ENCODE measurements at regions not wholly inside any gene's neighbourhood (a gene's known extent, or its start where the extent isn't known, plus 50 kb on each side); places are given as distances from the start of the nearest gene placed in this dataset.

DNA sequence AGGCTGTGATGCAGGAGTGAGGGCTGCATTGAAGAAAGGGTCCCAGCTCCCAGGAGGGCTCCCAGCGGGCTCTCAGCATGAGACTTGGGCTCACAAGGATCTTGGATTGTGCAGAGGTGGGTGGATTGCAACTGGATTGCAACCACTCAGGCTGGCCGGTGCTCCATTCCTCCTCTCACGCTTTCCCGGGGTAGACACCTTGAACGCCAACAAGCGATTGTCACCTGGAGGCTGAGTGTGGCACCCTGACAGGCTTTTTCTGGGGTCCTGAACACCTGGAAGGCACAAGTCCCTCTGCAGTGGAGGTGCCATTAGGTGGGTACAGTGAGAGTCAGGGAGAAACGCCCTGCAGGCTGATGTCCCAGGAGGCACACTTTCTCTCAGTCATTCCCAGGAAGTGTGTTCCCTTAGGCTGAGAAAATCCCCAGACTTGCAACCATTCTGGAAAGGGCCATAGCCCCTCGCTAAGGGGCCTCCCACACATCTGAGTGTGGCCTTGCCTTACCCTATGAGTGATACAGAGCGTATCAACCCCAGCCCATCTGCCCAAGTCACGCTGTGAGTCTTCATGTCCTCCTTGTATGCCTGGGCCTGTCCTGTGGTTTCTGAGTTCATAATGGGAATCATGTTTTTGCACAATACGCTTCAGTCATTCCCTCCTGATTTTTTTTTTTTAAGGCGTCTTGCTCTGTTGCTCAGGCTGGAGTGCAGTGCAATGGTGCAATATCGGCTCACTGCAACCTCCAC lies 488.1 kb downstream of the IRX1 start:
- Mint-ChIP-seq H3K27ac (no peak overlapping the region), H3K9me3 (ENCODE audit: low read depth) (peaks cover 9% of the 10 kb centered on the region), H3K4me1 (no peaks in the 10 kb centered on the region), H3K4me3 (no peak overlapping the region), H3K27me3 (no peaks in the 10 kb centered on the region), H3K36me3 (no peaks in the 10 kb centered on the region)
- DNase-seq, result no peak
- CTCF ChIA-PET, result no interaction called here
- ATAC-seq, result no peak

GRCh38 chr5:4086081-4086480 lies 490.4 kb downstream of the IRX1 start:
- Mint-ChIP-seq H3K9me3 (ENCODE audit: low read depth) (peaks cover 2% of the 10 kb centered on the region), H3K36me3 (no peaks in the 10 kb centered on the region), H3K27ac (no peak overlapping the region), H3K4me3 (no peak overlapping the region), H3K27me3 (no peaks in the 10 kb centered on the region), H3K4me1 (no peaks in the 10 kb centered on the region)
- DNase-seq (no peak), ATAC-seq (no peak)
- CTCF ChIA-PET, result no interaction called here

GRCh38 chr5:4087110-4087509 lies 491.5 kb downstream of the IRX1 start:
- H3K27me3 Mint-ChIP-seq, result no peaks in the 10 kb centered on the region
- H3K9me3 Mint-ChIP-seq (ENCODE audit: low read depth), result peaks cover 4% of the 10 kb centered on the region
- no peak overlapping the region for H3K4me3 Mint-ChIP-seq
- no peak overlapping the region for H3K27ac Mint-ChIP-seq
- H3K36me3 Mint-ChIP-seq, result no peaks in the 10 kb centered on the region
- ATAC-seq, result no peak
- no peaks in the 10 kb centered on the region for H3K4me1 Mint-ChIP-seq
- CTCF ChIA-PET, result no interaction called here
- no peak for DNase-seq

GRCh38 chr5:4089087-4089486 lies 493.5 kb downstream of the IRX1 start:
- H3K4me3 Mint-ChIP-seq, result no peak overlapping the region
- no peak for ATAC-seq
- no peaks in the 10 kb centered on the region for H3K36me3 Mint-ChIP-seq
- H3K4me1 Mint-ChIP-seq, result no peaks in the 10 kb centered on the region
- H3K9me3 Mint-ChIP-seq (ENCODE audit: low read depth), result peaks cover 12% of the 10 kb centered on the region
- no peak overlapping the region for H3K27ac Mint-ChIP-seq
- H3K27me3 Mint-ChIP-seq, result no peaks in the 10 kb centered on the region
- DNase-seq, result no peak
- CTCF ChIA-PET, result no interaction called here

DNA sequence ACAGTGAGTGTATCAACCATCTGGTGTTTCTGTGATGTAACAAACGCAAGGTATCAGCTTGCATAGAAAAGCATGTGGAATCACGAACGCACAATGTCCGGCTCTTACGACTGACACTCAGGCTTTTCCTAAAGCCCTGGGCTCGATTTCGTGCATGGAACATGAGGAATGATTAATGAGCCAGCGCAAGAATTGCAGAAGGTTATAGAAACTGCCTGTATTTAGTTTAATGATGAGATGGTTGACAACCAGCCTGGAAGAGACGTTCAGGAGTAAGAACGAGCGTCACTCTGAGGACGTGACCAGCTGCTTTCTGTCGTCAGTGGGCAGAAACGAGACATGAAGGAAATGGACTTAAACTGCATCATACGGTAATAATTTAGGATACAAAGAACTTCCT lies 497.6 kb downstream of the IRX1 start:
- H3K4me1 Mint-ChIP-seq, result no peaks in the 10 kb centered on the region

GRCh38 chr5:4093970-4094369 lies 498.3 kb downstream of the IRX1 start:
- Mint-ChIP-seq H3K4me3 (no peak overlapping the region), H3K27me3 (no peaks in the 10 kb centered on the region), H3K36me3 (no peaks in the 10 kb centered on the region), H3K4me1 (no peaks in the 10 kb centered on the region), H3K9me3 (ENCODE audit: low read depth) (peaks cover 19% of the 10 kb centered on the region), H3K27ac (no peak overlapping the region)
- DNase-seq, result no peak
- no peak for ATAC-seq
- CTCF ChIA-PET, result no interaction called here

More for the DNA sequence above, 497.6 kb downstream of the IRX1 start:
- CTCF ChIA-PET, result no interaction called here
- Mint-ChIP-seq H3K27ac (no peak overlapping the region), H3K36me3 (no peaks in the 10 kb centered on the region), H3K27me3 (no peaks in the 10 kb centered on the region), H3K9me3 (ENCODE audit: low read depth) (peaks cover 19% of the 10 kb centered on the region), H3K4me3 (no peak overlapping the region)
- DNase-seq, result no peak
- ATAC-seq, result no peak

DNA sequence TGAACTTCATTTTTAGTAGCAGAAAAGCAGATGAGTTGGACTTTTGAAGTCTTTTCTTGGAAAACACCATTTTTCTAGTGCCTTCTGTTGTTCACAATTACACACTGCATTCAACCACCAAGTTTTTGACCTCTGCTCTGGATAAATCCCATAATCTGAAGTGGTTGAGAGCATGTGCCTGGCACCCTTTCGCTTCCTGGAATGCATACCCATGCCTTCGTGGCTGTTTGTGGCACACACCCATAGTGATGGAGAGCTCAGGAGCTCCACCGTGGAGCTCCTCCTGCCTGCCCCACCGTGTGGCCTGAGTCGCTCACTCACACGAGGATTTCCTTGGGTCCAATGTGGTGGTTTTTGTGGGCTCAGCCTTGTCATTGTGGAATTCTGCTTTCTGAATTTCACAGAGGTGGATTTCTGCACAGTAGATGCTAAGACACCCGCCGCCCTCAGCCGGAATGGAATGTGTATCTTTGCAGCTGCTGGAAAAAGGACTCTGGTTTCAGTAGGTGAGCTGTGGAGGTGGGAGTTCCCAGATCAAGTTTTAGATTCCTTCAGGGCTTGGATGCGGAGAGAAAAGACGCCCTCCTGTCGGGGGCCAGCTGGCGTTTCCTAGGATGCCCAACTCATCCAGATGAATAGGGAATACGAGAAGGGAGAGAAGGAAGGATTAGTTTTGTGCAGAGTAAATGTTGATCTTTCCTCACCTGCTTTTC lies 500.4 kb downstream of the IRX1 start:
- H3K36me3 Mint-ChIP-seq, result no peaks in the 10 kb centered on the region
- peaks cover 16% of the 10 kb centered on the region for H3K9me3 Mint-ChIP-seq (ENCODE audit: low read depth)
- H3K4me1 Mint-ChIP-seq, result no peaks in the 10 kb centered on the region
- no peak for DNase-seq
- H3K4me3 Mint-ChIP-seq, result no peak overlapping the region
- CTCF ChIA-PET, result no interaction called here
- no peaks in the 10 kb centered on the region for H3K27me3 Mint-ChIP-seq
- no peak for ATAC-seq
- no peak overlapping the region for H3K27ac Mint-ChIP-seq

DNA sequence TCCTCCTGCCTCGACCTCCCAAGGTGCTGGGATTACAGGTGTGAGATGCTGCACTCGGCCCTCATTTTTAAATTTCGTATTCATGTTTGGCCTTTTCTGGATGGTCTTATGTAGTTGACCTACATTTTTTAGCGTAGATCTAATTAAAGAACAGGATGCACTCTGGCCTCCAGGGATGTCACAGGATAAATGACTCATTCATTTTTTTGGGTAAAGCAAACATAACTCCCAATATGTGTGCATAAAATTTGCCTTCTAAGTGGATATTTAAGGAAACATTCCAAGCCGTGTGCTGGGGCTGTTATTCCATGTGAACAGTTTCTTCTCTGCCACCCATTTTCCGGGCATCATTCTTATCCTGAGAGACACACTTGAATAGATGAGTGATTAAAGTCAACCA lies 501.6 kb downstream of the IRX1 start:
- H3K27ac Mint-ChIP-seq, result no peak overlapping the region
- H3K4me3 Mint-ChIP-seq, result no peak overlapping the region
- H3K36me3 Mint-ChIP-seq, result no peaks in the 10 kb centered on the region
- no peak for ATAC-seq
- no peaks in the 10 kb centered on the region for H3K27me3 Mint-ChIP-seq
- H3K4me1 Mint-ChIP-seq, result no peaks in the 10 kb centered on the region
- CTCF ChIA-PET, result no interaction called here
- peaks cover 17% of the 10 kb centered on the region for H3K9me3 Mint-ChIP-seq (ENCODE audit: low read depth)
- no peak for DNase-seq

- H3K36me3 Mint-ChIP-seq, result no peaks in the 10 kb centered on the region
- no peak for ATAC-seq
- DNase-seq, result no peak
- no peaks in the 10 kb centered on the region for H3K27me3 Mint-ChIP-seq
- peaks cover 18% of the 10 kb centered on the region for H3K9me3 Mint-ChIP-seq (ENCODE audit: low read depth)
- no peak overlapping the region for H3K27ac Mint-ChIP-seq
- no peak overlapping the region for H3K4me3 Mint-ChIP-seq
- CTCF ChIA-PET, result no interaction called here
- H3K4me1 Mint-ChIP-seq, result no peaks in the 10 kb centered on the region
Measured at GRCh38 chr5:4098226-4098625, 502.6 kb downstream of the IRX1 start.

- peaks cover 8% of the 10 kb centered on the region for H3K9me3 Mint-ChIP-seq (ENCODE audit: low read depth)
- no peaks in the 10 kb centered on the region for H3K27me3 Mint-ChIP-seq
- ATAC-seq, result no peak
- H3K4me3 Mint-ChIP-seq, result no peak overlapping the region
- DNase-seq, result no peak
- no peaks in the 10 kb centered on the region for H3K4me1 Mint-ChIP-seq
- CTCF ChIA-PET, result no interaction called here
- H3K27ac Mint-ChIP-seq, result no peak overlapping the region
- no peaks in the 10 kb centered on the region for H3K36me3 Mint-ChIP-seq
Measured at GRCh38 chr5:4099386-4099785, 503.8 kb downstream of the IRX1 start.

DNA sequence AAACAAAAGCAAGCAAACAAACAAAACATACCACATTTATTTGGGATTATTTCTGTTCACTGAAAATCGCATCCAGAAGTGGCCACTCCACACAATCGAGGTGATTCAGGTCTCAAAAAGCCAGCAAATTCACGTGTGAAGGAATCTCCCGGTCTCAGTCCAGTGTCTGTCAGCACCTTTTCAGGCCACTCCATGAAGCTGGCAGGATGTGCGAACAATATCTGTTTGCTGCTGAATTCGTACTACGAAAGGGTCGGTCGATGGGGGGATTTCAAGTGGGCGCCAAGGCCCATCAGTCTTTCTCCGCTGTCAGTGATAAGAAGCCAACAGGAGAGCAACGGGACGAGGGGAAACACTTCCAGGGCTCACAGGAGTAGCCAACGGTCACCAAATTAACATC lies 505.1 kb downstream of the IRX1 start:
- no peak overlapping the region for H3K27ac Mint-ChIP-seq
- no peaks in the 10 kb centered on the region for H3K4me1 Mint-ChIP-seq
- H3K36me3 Mint-ChIP-seq, result no peaks in the 10 kb centered on the region
- CTCF ChIA-PET, result no interaction called here
- H3K4me3 Mint-ChIP-seq, result no peak overlapping the region
- peaks cover 8% of the 10 kb centered on the region for H3K9me3 Mint-ChIP-seq (ENCODE audit: low read depth)
- DNase-seq (no peak), ATAC-seq (no peak)
- no peaks in the 10 kb centered on the region for H3K27me3 Mint-ChIP-seq

DNA sequence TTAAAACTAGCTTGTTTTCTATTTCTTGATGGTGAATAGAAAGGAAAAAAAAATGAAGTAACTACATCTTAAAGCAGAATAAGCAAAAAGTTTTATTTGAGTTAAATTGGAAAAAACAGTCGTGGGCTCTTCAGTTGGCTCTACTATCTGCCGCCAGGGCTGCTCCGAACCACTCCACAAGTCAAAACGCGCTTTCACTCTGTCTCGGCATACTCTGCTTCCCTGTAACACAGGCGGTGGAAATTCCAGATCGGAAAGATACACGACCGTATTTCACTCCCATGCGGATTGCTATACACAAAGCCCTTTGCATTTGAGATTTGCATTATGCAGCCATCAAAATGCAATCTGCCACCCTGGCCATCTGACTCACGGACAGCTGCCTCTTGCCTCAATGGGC lies 505.6 kb downstream of the IRX1 start:
- Mint-ChIP-seq H3K9me3 (ENCODE audit: low read depth) (peaks cover 10% of the 10 kb centered on the region), H3K27ac (no peak overlapping the region)

GRCh38 chr5:4104831-4105597 lies 509.4 kb downstream of the IRX1 start:
- CTCF ChIA-PET, result no interaction called here
- Mint-ChIP-seq H3K9me3 (ENCODE audit: low read depth) (peaks cover 12% of the 10 kb centered on the region), H3K27me3 (no peaks in the 10 kb centered on the region), H3K4me1 (no peaks in the 10 kb centered on the region), H3K4me3 (no peak overlapping the region), H3K36me3 (no peaks in the 10 kb centered on the region), H3K27ac (no peak overlapping the region)
- no peak for DNase-seq
- ATAC-seq, result no peak

More for the DNA sequence above, 505.6 kb downstream of the IRX1 start:
- no peaks in the 10 kb centered on the region for H3K36me3 Mint-ChIP-seq
- ATAC-seq (no peak), DNase-seq (no peak)
- CTCF ChIA-PET, result no interaction called here
- no peaks in the 10 kb centered on the region for H3K27me3 Mint-ChIP-seq
- H3K4me1 Mint-ChIP-seq, result no peaks in the 10 kb centered on the region
- H3K4me3 Mint-ChIP-seq, result no peak overlapping the region

GRCh38 chr5:4108690-4109089 lies 513.1 kb downstream of the IRX1 start:
- H3K27me3 Mint-ChIP-seq, result no peaks in the 10 kb centered on the region
- DNase-seq (no peak), ATAC-seq (no peak)
- H3K27ac Mint-ChIP-seq, result no peak overlapping the region
- H3K9me3 Mint-ChIP-seq (ENCODE audit: low read depth), result peaks cover 14% of the 10 kb centered on the region
- H3K4me3 Mint-ChIP-seq, result no peak overlapping the region
- CTCF ChIA-PET, result no interaction called here
- no peaks in the 10 kb centered on the region for H3K36me3 Mint-ChIP-seq
- H3K4me1 Mint-ChIP-seq, result no peaks in the 10 kb centered on the region

All from activated CD8-positive, alpha-beta memory T cell treated with anti-CD3 and anti-CD28 coated beads, Interleukin-2, amount 10 ng/mL, durations not matched to agents 7 days and 5 days (primary cell).